H9 (cell line): ENCODE measurements at regions not wholly inside any gene's neighbourhood (a gene's known extent, or its start where the extent isn't known, plus 50 kb on each side); places are given as distances from the start of the nearest gene placed in this dataset.

ENCODE experiments used
- DNase-seq: peaks from one replicate; pipeline ENCODE4 v3.0.0-alpha.2; 2017
- H2AFZ ChIP-seq: one replicate; pipeline ENCODE4 v1.6.1; 2013; ENCODE audit warnings: mild to moderate bottlenecking, low read length, control low read depth, moderate library complexity
- H2AK5ac ChIP-seq: 2 replicates; pipeline ENCODE4 v1.6.1; 2013; ENCODE audit warnings: low read length, control low read depth, mixed read lengths; ENCODE audit not compliant: insufficient read length
- H2BK120ac ChIP-seq: one replicate; pipeline ENCODE4 v1.6.1; 2013; ENCODE audit warnings: low read depth, mild to moderate bottlenecking, low read length, control low read depth, inconsistent platforms; ENCODE audit not compliant: poor library complexity, severe bottlenecking
- H2BK12ac ChIP-seq: 2 replicates; pipeline ENCODE4 v1.6.1; 2013; ENCODE audit warnings: low read length, control low read depth, mixed read lengths, low read depth; ENCODE audit not compliant: insufficient read length
- H2BK15ac ChIP-seq: 2 replicates; pipeline ENCODE4 v1.6.1; 2013; ENCODE audit warnings: low read depth, low read length, control low read depth
- H2BK20ac ChIP-seq: one replicate; pipeline ENCODE4 v1.6.1; 2013; ENCODE audit warnings: low read depth, mild to moderate bottlenecking, low read length, control low read depth, inconsistent platforms; ENCODE audit not compliant: poor library complexity, severe bottlenecking
- H2BK5ac ChIP-seq: 2 replicates; pipeline ENCODE4 v1.6.1; 2013; ENCODE audit warnings: low read length, control low read depth, mixed read lengths; ENCODE audit not compliant: insufficient read length
- H3K14ac ChIP-seq: 2 replicates; pipeline ENCODE4 v1.6.1; 2013; ENCODE audit warnings: low read length, control low read depth; ENCODE audit not compliant: insufficient read depth
- H3K18ac ChIP-seq: 2 replicates; pipeline ENCODE4 v1.6.1; 2013; ENCODE audit warnings: low read depth, mild to moderate bottlenecking, mixed read lengths, low read length, control low read depth; ENCODE audit not compliant: insufficient read length
- H3K23ac ChIP-seq: 2 replicates; pipeline ENCODE4 v1.6.1; 2013; ENCODE audit warnings: low read length, control low read depth, mixed read lengths, low read depth; ENCODE audit not compliant: insufficient read length
- H3K23me2 ChIP-seq: 2 replicates; pipeline ENCODE4 v1.6.1; 2013; ENCODE audit warnings: low read depth, mild to moderate bottlenecking, mixed read lengths, low read length, control low read depth; ENCODE audit not compliant: insufficient read length, poor library complexity, severe bottlenecking
- H3K27ac ChIP-seq: 2 replicates; pipeline ENCODE4 v1.5.1; 2013; ENCODE audit warnings: low read length, control low read depth, mixed read lengths, low read depth; ENCODE audit not compliant: insufficient read length
- H3K27me3 ChIP-seq: 2 replicates; pipeline ENCODE4 v1.6.1; 2013; ENCODE audit warnings: low read length, control low read depth, inconsistent platforms; ENCODE audit not compliant: insufficient read depth
- H3K4ac ChIP-seq: 2 replicates; pipeline ENCODE4 v1.6.1; 2013; ENCODE audit warnings: low read depth, mild to moderate bottlenecking, control low read depth, inconsistent platforms, low read length, moderate library complexity
- H3K4me1 ChIP-seq: 2 replicates; pipeline ENCODE4 v1.6.1; 2013; ENCODE audit warnings: low read length, control low read depth, inconsistent platforms; ENCODE audit not compliant: insufficient read depth
- H3K4me2 ChIP-seq: 2 replicates; pipeline ENCODE4 v1.6.1; 2013; ENCODE audit warnings: low read length, control low read depth, mixed read lengths; ENCODE audit not compliant: insufficient read length, insufficient read depth
- H3K56ac ChIP-seq: 2 replicates; pipeline ENCODE4 v1.6.1; 2013; ENCODE audit warnings: low read depth, mild to moderate bottlenecking, mixed read lengths, low read length, control low read depth; ENCODE audit not compliant: insufficient read length
- H3K79me1 ChIP-seq: 2 replicates; pipeline ENCODE4 v1.6.1; 2013; ENCODE audit warnings: low read depth, mild to moderate bottlenecking, moderate library complexity, low read length, control low read depth, inconsistent platforms; ENCODE audit not compliant: insufficient read depth, poor library complexity, severe bottlenecking
- H3K79me2 ChIP-seq: 2 replicates; pipeline ENCODE4 v1.6.1; 2013; ENCODE audit warnings: low read length, control low read depth, inconsistent platforms; ENCODE audit not compliant: insufficient read depth
- H3K9ac ChIP-seq: 2 replicates; pipeline ENCODE4 v1.6.1; 2013; ENCODE audit warnings: low read length, control low read depth, mixed read lengths; ENCODE audit not compliant: insufficient read length; ENCODE audit errors: extremely low read depth
- H3K9me3 ChIP-seq: one replicate; pipeline ENCODE4 v1.6.1; 2013; ENCODE audit warnings: low read depth, low read length, inconsistent platforms; ENCODE audit not compliant: control insufficient read depth
- H3T11ph ChIP-seq: one replicate; pipeline ENCODE4 v1.6.1; 2013; ENCODE audit warnings: mild to moderate bottlenecking, low read length, control low read depth, inconsistent platforms
- H4K20me1 ChIP-seq: one replicate; pipeline ENCODE4 v1.6.1; 2013; ENCODE audit not compliant: control insufficient read depth, insufficient read length, insufficient read depth
- H4K5ac ChIP-seq: 2 replicates; pipeline ENCODE4 v1.6.1; 2013; ENCODE audit warnings: low read depth, mild to moderate bottlenecking, mixed read lengths, low read length, control low read depth; ENCODE audit not compliant: insufficient read length
- H4K8ac ChIP-seq: replicated peaks from 2 replicates; pipeline ENCODE4 v1.6.1; 2013; ENCODE audit warnings: low read length, control low read depth, mixed read lengths, low read depth; ENCODE audit not compliant: insufficient read length
- H4K91ac ChIP-seq: 2 replicates; pipeline ENCODE4 v1.6.1; 2013; ENCODE audit warnings: low read depth, mild to moderate bottlenecking, moderate library complexity, mixed read lengths, low read length, control low read depth; ENCODE audit not compliant: insufficient read length
- H3K27ac Mint-ChIP-seq, 3 experiments: 2 replicates in 2 of 3; 3 replicates in 1 of 3; pipeline ENCODE4 v1.8.0; 2020 to 2021; ENCODE audit warnings: mixed read lengths in 3 of 3, mild to moderate bottlenecking in 1 of 3, moderate library complexity in 1 of 3
- H3K27me3 Mint-ChIP-seq: 2 replicates; pipeline ENCODE4 v1.8.0; 2021; ENCODE audit warnings: low read depth, mild to moderate bottlenecking, moderate library complexity, mixed read lengths
- H3K36me3 Mint-ChIP-seq, 3 experiments: 2 replicates in 2 of 3; 3 replicates in 1 of 3; pipeline ENCODE4 v1.8.0; 2020 to 2021; ENCODE audit warnings: low read depth in 3 of 3, mixed read lengths in 3 of 3; ENCODE audit not compliant: insufficient read depth in 1 of 3
- H3K4me1 Mint-ChIP-seq, 2 experiments: 2 replicates each; pipeline ENCODE4 v1.8.0; 2020; ENCODE audit warnings: mixed read lengths in 2 of 2
- H3K4me3 Mint-ChIP-seq, 2 experiments: 2 replicates in 1 of 2; 3 replicates in 1 of 2; pipeline ENCODE4 v1.8.0; 2020 to 2021; ENCODE audit warnings: mild to moderate bottlenecking in 2 of 2, mixed read lengths in 2 of 2, moderate library complexity in 1 of 2
- H3K9me3 Mint-ChIP-seq, 2 experiments: 2 replicates in 1 of 2; 3 replicates in 1 of 2; pipeline ENCODE4 v1.8.0; 2020; ENCODE audit warnings: mild to moderate bottlenecking in 2 of 2, mixed read lengths in 2 of 2, moderate library complexity in 1 of 2
- CTCF ChIP-seq: fragments of 200-600 bp; sonication (generic); conservative IDR thresholded peaks from 3 replicates; pipeline ENCODE4 v1.8.0; 2021; ENCODE audit warnings: antibody characterized with exemption, mild to moderate bottlenecking
- WGBS: extraction: QIAGEN DNeasy Blood & Tissue Kit; methylation state at CpG from one replicate; pipeline ENCODE4 v1.1.7; 2013; ENCODE audit warnings: missing lambda C conversion rate, low lambda C conversion rate, mixed read lengths; ENCODE audit not compliant: insufficient read length; ENCODE audit errors: extremely low coverage; 5-methylcytosine and 5-hydroxymethylcytosine counted together

- H3K18ac ChIP-seq, result no peak overlapping the region
- no CpG with 5 or more reads among the region's 5 CpGs for WGBS
- H3K23ac ChIP-seq, result no peak overlapping the region
- Mint-ChIP-seq H3K36me3 (no peaks in the 10 kb centered on the region), H3K4me1 (no peaks in the 10 kb centered on the region), H3K27me3 (peaks cover 2% of the 10 kb centered on the region), H3K27ac (no peak overlapping the region), H3K9me3 (no peaks in the 10 kb centered on the region), H3K4me3 (no peak overlapping the region)
- no peak overlapping the region for H4K8ac ChIP-seq
- H3K27ac ChIP-seq, result no peak overlapping the region
- no peak for DNase-seq
- no peak overlapping the region for H3T11ph ChIP-seq
- H3K9me3 ChIP-seq, result no peaks in the 10 kb centered on the region
- no peak for TF ChIP-seq CTCF
- no peaks in the 10 kb centered on the region for H4K20me1 ChIP-seq
- H2AK5ac ChIP-seq, result no peak overlapping the region
- H3K4me2 ChIP-seq, result no peak overlapping the region
- H3K56ac ChIP-seq, result no peak overlapping the region
- H2BK12ac ChIP-seq, result no peak overlapping the region
- H3K14ac ChIP-seq, result no peak overlapping the region
- no peak overlapping the region for H4K5ac ChIP-seq
- no peak overlapping the region for H2AFZ ChIP-seq
- H2BK15ac ChIP-seq, result no peak overlapping the region
- H3K27me3 ChIP-seq, result no peaks in the 10 kb centered on the region
- no peaks in the 10 kb centered on the region for H3K79me2 ChIP-seq
- no peaks in the 10 kb centered on the region for H3K79me1 ChIP-seq
- H2BK20ac ChIP-seq, result no peak overlapping the region
- H4K91ac ChIP-seq, result no peak overlapping the region
- no peak overlapping the region for H2BK5ac ChIP-seq
- no peaks in the 10 kb centered on the region for H3K4me1 ChIP-seq
- H2BK120ac ChIP-seq, result no peak overlapping the region
- H3K4ac ChIP-seq, result no peak overlapping the region
- H3K9ac ChIP-seq, result no peak overlapping the region
- H3K23me2 ChIP-seq, result no peaks in the 10 kb centered on the region
Observed at GRCh38 chr13:37366044-37366770, 232.4 kb downstream of the POSTN start.
